CD8-positive, alpha-beta memory T cell (primary cell): ENCODE measurements at regions not wholly inside any gene's neighbourhood (a gene's known extent, or its start where the extent isn't known, plus 50 kb on each side); places are given as distances from the start of the nearest gene placed in this dataset.

Experiments used
- CTCF ChIA-PET: fragments of 350-600 bp; sonication (Branson Sonifier 250); formaldehyde crosslinking; loops from one replicate; lab custom pipeline; 2021; ENCODE audit warnings: antibody characterized with exemption; lab: Charles Lee
- POLR2A ChIA-PET: fragments of 350-600 bp; sonication (Branson Sonifier 250); formaldehyde crosslinking; loops from one replicate; lab custom pipeline; 2021; ENCODE audit warnings: antibody characterized with exemption; lab: Charles Lee
- DNase-seq, 5 donors: peaks; one replicate each; pipeline versions ENCODE4 v3.0.0 to v3.0.0-alpha.2; 2020 to 2022; ENCODE audit warnings: mixed read lengths in 1 of 5
- H3K27ac ChIP-seq: one replicate; pipeline ENCODE4 v1.7.0; 2013; ENCODE audit warnings: low read depth, mild to moderate bottlenecking, low read length, moderate library complexity
- H3K27me3 ChIP-seq: 2 replicates; pipeline ENCODE4 v1.7.0; 2013; ENCODE audit warnings: low read length, mild to moderate bottlenecking; ENCODE audit not compliant: insufficient read depth, poor library complexity, severe bottlenecking
- H3K36me3 ChIP-seq: 2 replicates; pipeline ENCODE4 v1.7.0; 2013; ENCODE audit warnings: mild to moderate bottlenecking, low read length, moderate library complexity; ENCODE audit not compliant: insufficient read depth
- H3K4me1 ChIP-seq: 2 replicates; pipeline ENCODE4 v1.7.0; 2013; ENCODE audit warnings: mild to moderate bottlenecking, low read length, moderate library complexity; ENCODE audit not compliant: insufficient read depth
- H3K4me3 ChIP-seq: 2 replicates; pipeline ENCODE4 v1.7.0; 2013; ENCODE audit warnings: mild to moderate bottlenecking, low read length
- H3K9me3 ChIP-seq: 2 replicates; pipeline ENCODE4 v1.7.0; 2013; ENCODE audit warnings: mild to moderate bottlenecking, low read length
- H3K27ac Mint-ChIP-seq, 8 donors: one replicate each; pipeline ENCODE4 v1.8.0; 2020 to 2021; ENCODE audit warnings: mixed read lengths in 8 of 8, mild to moderate bottlenecking in 6 of 8, inconsistent platforms in 3 of 8, moderate library complexity in 3 of 8
- H3K27me3 Mint-ChIP-seq, 2 donors: one replicate each; pipeline ENCODE4 v1.8.0; 2020 to 2021; ENCODE audit warnings: mixed read lengths in 2 of 2, mild to moderate bottlenecking in 1 of 2, moderate library complexity in 1 of 2
- H3K36me3 Mint-ChIP-seq, 3 donors: one replicate each; pipeline ENCODE4 v1.8.0; 2020 to 2021; ENCODE audit warnings: mixed read lengths in 3 of 3, inconsistent platforms in 1 of 3, mild to moderate bottlenecking in 1 of 3
- H3K4me1 Mint-ChIP-seq, 3 donors: one replicate each; pipeline ENCODE4 v1.8.0; 2020 to 2021; ENCODE audit warnings: mixed read lengths in 3 of 3, inconsistent platforms in 1 of 3, mild to moderate bottlenecking in 1 of 3
- H3K4me3 Mint-ChIP-seq, 7 donors: one replicate each; pipeline ENCODE4 v1.8.0; 2020 to 2021; ENCODE audit warnings: mixed read lengths in 7 of 7, mild to moderate bottlenecking in 6 of 7, moderate library complexity in 4 of 7, inconsistent platforms in 2 of 7
- H3K9me3 Mint-ChIP-seq, 5 donors: one replicate each; pipeline ENCODE4 v1.8.0; 2020 to 2022; ENCODE audit warnings: mixed read lengths in 5 of 5, mild to moderate bottlenecking in 3 of 5, moderate library complexity in 2 of 5, inconsistent platforms in 1 of 5

DNA sequence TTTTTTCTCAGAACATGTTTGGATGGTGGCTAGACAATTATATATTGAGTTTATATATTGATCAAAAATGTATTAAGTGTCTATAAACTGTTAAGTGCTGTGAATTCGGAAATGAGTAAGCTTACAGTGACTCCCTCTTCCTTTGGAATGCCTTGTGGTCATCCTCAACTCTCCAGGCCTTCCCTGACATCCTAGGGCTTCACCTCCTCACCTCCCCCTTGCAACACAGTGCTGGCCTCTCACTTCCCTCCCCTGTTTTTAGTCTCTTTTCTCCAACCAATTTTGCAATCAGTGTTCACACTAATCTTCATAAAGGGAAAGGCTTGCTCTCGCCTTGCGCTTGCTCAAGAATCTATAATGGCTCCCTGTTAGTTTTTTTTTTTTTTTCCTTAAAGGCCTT lies 95.1 kb upstream of the C1orf21 start:
- Mint-ChIP-seq H3K27ac (no peak overlapping the region), H3K27me3 (peaks cover 0 to 3% of the 10 kb centered on the region in 2 donors), H3K9me3 (peaks cover 0 to 13% (median 10%) of the 10 kb centered on the region in 5 donors), H3K4me1 (peaks cover 0 to 2% (median 0%) of the 10 kb centered on the region in 3 donors), H3K4me3 (no peak overlapping the region), H3K36me3 (no peaks in the 10 kb centered on the region)
- Histone ChIP-seq H3K27ac (no peak overlapping the region), H3K27me3 (no peaks in the 10 kb centered on the region), H3K36me3 (no peaks in the 10 kb centered on the region), H3K4me1 (no peaks in the 10 kb centered on the region), H3K4me3 (no peak overlapping the region), H3K9me3 (no peaks in the 10 kb centered on the region)
- DNase-seq: no peak
- ChIA-PET POLR2A (no interaction called here), CTCF (no interaction called here)

- no peaks in the 10 kb centered on the region for H3K27me3 ChIP-seq
- CTCF ChIA-PET: no interaction called here
- H3K27me3 Mint-ChIP-seq: peaks cover 0 to 3% of the 10 kb centered on the region in 2 donors
- no peaks in the 10 kb centered on the region for H3K36me3 Mint-ChIP-seq
- H3K4me3 ChIP-seq: no peak overlapping the region
- peaks cover 0 to 13% (median 10%) of the 10 kb centered on the region in 5 donors for H3K9me3 Mint-ChIP-seq
- no peaks in the 10 kb centered on the region for H3K36me3 ChIP-seq
- H3K4me1 Mint-ChIP-seq: peaks cover 0 to 3% (median 0%) of the 10 kb centered on the region in 3 donors
- no peaks in the 10 kb centered on the region for H3K4me1 ChIP-seq
- H3K27ac ChIP-seq: no peak overlapping the region
- H3K4me3 Mint-ChIP-seq: no peak overlapping the region
- no peak overlapping the region for H3K27ac Mint-ChIP-seq
- no peaks in the 10 kb centered on the region for H3K9me3 ChIP-seq
- DNase-seq: no peak
- POLR2A ChIA-PET: no interaction called here
Measured at GRCh38 chr1:184292101-184292500, 94.7 kb upstream of the C1orf21 start.

GRCh38 chr1:184294101-184294500 lies 92.7 kb upstream of the C1orf21 start:
- H3K36me3 Mint-ChIP-seq: no peaks in the 10 kb centered on the region
- H3K27ac ChIP-seq: no peak overlapping the region
- H3K4me1 ChIP-seq: no peaks in the 10 kb centered on the region
- no peaks in the 10 kb centered on the region for H3K27me3 ChIP-seq
- no peaks in the 10 kb centered on the region for H3K9me3 ChIP-seq
- no peak for DNase-seq
- H3K4me1 Mint-ChIP-seq: peaks cover 0 to 3% (median 0%) of the 10 kb centered on the region in 3 donors
- POLR2A ChIA-PET: no interaction called here
- H3K27ac Mint-ChIP-seq: no peak overlapping the region
- peaks cover 0 to 3% of the 10 kb centered on the region in 2 donors for H3K27me3 Mint-ChIP-seq
- H3K36me3 ChIP-seq: no peaks in the 10 kb centered on the region
- CTCF ChIA-PET: no interaction called here
- H3K9me3 Mint-ChIP-seq: peaks cover 0 to 13% (median 10%) of the 10 kb centered on the region in 5 donors
- no peak overlapping the region for H3K4me3 Mint-ChIP-seq
- no peak overlapping the region for H3K4me3 ChIP-seq

DNA sequence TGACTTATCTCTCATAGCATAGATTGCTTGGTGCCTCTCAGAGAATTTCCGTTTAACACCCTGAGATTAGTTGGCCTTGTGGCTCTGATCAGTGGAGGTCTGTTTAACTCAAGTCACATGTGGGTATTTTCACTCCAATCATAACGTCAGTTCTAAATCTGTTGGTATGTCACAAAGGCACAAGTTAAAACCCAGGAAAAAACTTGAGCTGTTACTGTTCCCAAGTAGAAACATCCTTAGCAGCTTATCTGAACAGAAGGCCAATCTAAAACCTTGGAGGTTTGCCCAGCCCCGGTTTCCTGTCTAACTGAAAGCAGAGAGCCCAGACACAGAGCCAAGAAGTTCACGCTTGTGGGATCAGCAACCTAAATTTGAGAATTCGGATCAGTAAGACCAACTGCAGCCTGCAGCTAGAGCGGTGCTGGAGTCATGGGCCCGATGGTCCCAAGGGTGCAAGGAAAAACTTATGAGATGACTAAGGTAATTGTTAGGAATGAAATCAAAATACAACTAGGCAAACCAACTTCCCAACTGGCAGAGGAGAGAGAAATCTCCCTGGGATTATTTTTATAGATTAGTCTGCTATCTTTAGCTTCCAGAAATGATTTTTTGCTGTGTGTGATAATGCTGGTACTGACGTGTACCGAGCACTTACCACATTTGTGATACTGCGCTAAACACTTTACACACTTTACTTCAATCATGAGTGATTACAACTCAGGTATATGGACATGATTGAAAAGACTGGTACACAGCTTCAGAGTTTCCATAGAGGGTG lies 90.2 kb upstream of the C1orf21 start:
- H3K4me3 ChIP-seq: no peak overlapping the region
- H3K36me3 ChIP-seq: no peaks in the 10 kb centered on the region
- ChIA-PET CTCF (no interaction called here), POLR2A (no interaction called here)
- DNase-seq: no peak
- Mint-ChIP-seq H3K27me3 (peaks cover 0 to 3% of the 10 kb centered on the region in 2 donors), H3K9me3 (no peaks in the 10 kb centered on the region), H3K4me1 (peaks cover 0 to 3% (median 0%) of the 10 kb centered on the region in 3 donors), H3K4me3 (no peak overlapping the region), H3K27ac (no peak overlapping the region), H3K36me3 (no peaks in the 10 kb centered on the region)
- H3K4me1 ChIP-seq: no peaks in the 10 kb centered on the region
- H3K27ac ChIP-seq: no peak overlapping the region
- no peaks in the 10 kb centered on the region for H3K9me3 ChIP-seq
- H3K27me3 ChIP-seq: no peaks in the 10 kb centered on the region

DNA sequence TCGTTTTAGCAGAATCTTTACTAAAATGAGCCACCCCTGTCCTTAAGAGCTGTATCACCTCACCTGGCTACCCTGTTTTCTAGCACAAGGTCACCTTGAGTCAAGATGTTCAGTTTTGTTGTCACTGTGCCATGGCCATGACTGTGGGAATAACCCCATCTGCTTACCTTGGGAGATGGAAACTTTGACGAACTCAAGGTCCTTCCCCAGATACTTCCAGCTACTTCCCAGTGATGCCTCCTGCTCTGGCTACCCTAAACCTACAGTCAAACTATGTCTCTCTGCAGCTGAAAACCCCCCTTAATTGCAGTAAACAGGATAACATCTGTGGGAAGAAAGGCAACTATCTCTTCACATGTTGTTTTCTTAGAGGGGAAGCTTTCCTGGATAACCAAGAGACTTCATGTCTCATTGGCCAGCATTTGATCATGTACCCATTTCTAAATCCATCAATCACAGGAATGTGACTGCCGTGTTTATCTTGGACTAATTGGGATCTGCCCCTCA lies 89.5 kb upstream of the C1orf21 start:
- H3K27me3 Mint-ChIP-seq: peaks cover 0 to 3% of the 10 kb centered on the region in 2 donors
- CTCF ChIA-PET: no interaction called here
- Histone ChIP-seq H3K9me3 (no peaks in the 10 kb centered on the region), H3K27me3 (no peaks in the 10 kb centered on the region), H3K36me3 (no peaks in the 10 kb centered on the region), H3K4me3 (no peak overlapping the region), H3K4me1 (no peaks in the 10 kb centered on the region), H3K27ac (no peak overlapping the region)
- H3K9me3 Mint-ChIP-seq: no peaks in the 10 kb centered on the region
- peaks cover under 1 to 5% (median 2%) of the 10 kb centered on the region in 3 donors for H3K4me1 Mint-ChIP-seq
- no peak for DNase-seq
- H3K36me3 Mint-ChIP-seq: no peaks in the 10 kb centered on the region
- no peak overlapping the region for H3K4me3 Mint-ChIP-seq
- H3K27ac Mint-ChIP-seq: no peak overlapping the region
- POLR2A ChIA-PET: no interaction called here

- Histone ChIP-seq H3K27me3 (no peaks in the 10 kb centered on the region), H3K9me3 (no peaks in the 10 kb centered on the region), H3K36me3 (no peaks in the 10 kb centered on the region), H3K4me1 (no peaks in the 10 kb centered on the region), H3K27ac (no peak overlapping the region), H3K4me3 (no peak overlapping the region)
- ChIA-PET CTCF (no interaction called here), POLR2A (no interaction called here)
- no peaks in the 10 kb centered on the region for H3K27me3 Mint-ChIP-seq
- peaks cover 5 to 15% (median 8%) of the 10 kb centered on the region in 3 donors for H3K4me1 Mint-ChIP-seq
- no peak overlapping the region for H3K4me3 Mint-ChIP-seq
- no peaks in the 10 kb centered on the region for H3K36me3 Mint-ChIP-seq
- peaks cover 0 to 5% (median 0%) of the 10 kb centered on the region in 5 donors for H3K9me3 Mint-ChIP-seq
- no peak for DNase-seq
- no peak overlapping the region for H3K27ac Mint-ChIP-seq
Measured at GRCh38 chr1:184298440-184299405, 88.1 kb upstream of the C1orf21 start.

- no peaks in the 10 kb centered on the region for H3K27me3 Mint-ChIP-seq
- H3K9me3 Mint-ChIP-seq: peaks cover 0 to 10% (median 0%) of the 10 kb centered on the region in 5 donors
- Histone ChIP-seq H3K27me3 (no peaks in the 10 kb centered on the region), H3K27ac (no peak overlapping the region), H3K36me3 (no peaks in the 10 kb centered on the region), H3K4me3 (no peak overlapping the region), H3K4me1 (no peaks in the 10 kb centered on the region), H3K9me3 (no peaks in the 10 kb centered on the region)
- no peaks in the 10 kb centered on the region for H3K36me3 Mint-ChIP-seq
- POLR2A ChIA-PET: no interaction called here
- CTCF ChIA-PET: no interaction called here
- H3K4me1 Mint-ChIP-seq: peaks cover 5 to 15% (median 8%) of the 10 kb centered on the region in 3 donors
- no peak overlapping the region for H3K27ac Mint-ChIP-seq
- no peak overlapping the region for H3K4me3 Mint-ChIP-seq
- DNase-seq: no peak
Measured at GRCh38 chr1:184299406-184299790, 87.4 kb upstream of the C1orf21 start.

GRCh38 chr1:184299796-184300195 lies 87.0 kb upstream of the C1orf21 start:
- no peak overlapping the region for H3K27ac ChIP-seq
- no peak overlapping the region for H3K4me3 ChIP-seq
- H3K36me3 Mint-ChIP-seq: no peaks in the 10 kb centered on the region
- H3K27ac Mint-ChIP-seq: no peak overlapping the region
- H3K9me3 ChIP-seq: no peaks in the 10 kb centered on the region
- no peaks in the 10 kb centered on the region for H3K36me3 ChIP-seq
- peaks cover 0 to 10% (median 0%) of the 10 kb centered on the region in 5 donors for H3K9me3 Mint-ChIP-seq
- no peak overlapping the region for H3K4me3 Mint-ChIP-seq
- ChIA-PET CTCF (no interaction called here), POLR2A (no interaction called here)
- no peak for DNase-seq
- H3K27me3 Mint-ChIP-seq: no peaks in the 10 kb centered on the region
- peaks cover 5 to 15% (median 8%) of the 10 kb centered on the region in 3 donors for H3K4me1 Mint-ChIP-seq
- no peaks in the 10 kb centered on the region for H3K27me3 ChIP-seq
- H3K4me1 ChIP-seq: no peaks in the 10 kb centered on the region
